Esophagus muscularis mucosa (tissue), 4 donors: ENCODE measurements at regions not wholly inside any gene's neighbourhood (a gene's known extent, or its start where the extent isn't known, plus 50 kb on each side); places are given as distances from the start of the nearest gene placed in this dataset.
"Not testable (repeated sequence)": the region's sequence is repeated elsewhere in the genome, so short reads cannot be mapped to it uniquely, and the experiment has no call there.

Source experiments
- DNase-seq: peaks from one replicate; pipeline ENCODE4 v3.0.0-alpha.2; 2017; ENCODE audit errors: extremely low spot score
- H3K27ac ChIP-seq, 4 donors: fragments of 200-600 bp; sonication (generic); replicated peaks in 1 of 4; 1 replicate in 3 of 4; 2 replicates in 1 of 4; pipeline ENCODE4 v1.5.1; 2016 to 2019; ENCODE audit warnings: mild to moderate bottlenecking in 1 of 4
- H3K27me3 ChIP-seq, 4 donors: fragments of 200-600 bp; sonication (generic); one replicate each; pipeline versions ENCODE4 v1.5.1 to v1.6.0; 2016 to 2019
- H3K36me3 ChIP-seq, 4 donors: fragments of 200-600 bp; sonication (generic); one replicate each; pipeline ENCODE4 v1.5.1; 2016 to 2019
- H3K4me1 ChIP-seq, 4 donors: fragments of 200-600 bp; sonication (generic); one replicate each; pipeline ENCODE4 v1.5.1; 2016 to 2019
- H3K4me3 ChIP-seq, 4 donors: fragments of 200-600 bp; sonication (generic); 1 replicate in 2 of 4; 2 replicates in 2 of 4; pipeline ENCODE4 v1.5.1; 2016 to 2019; ENCODE audit warnings: mild to moderate bottlenecking in 4 of 4, moderate library complexity in 1 of 4
- H3K9me3 ChIP-seq, 4 donors: fragments of 200-600 bp; sonication (generic); 1 replicate in 3 of 4; 2 replicates in 1 of 4; pipeline ENCODE4 v1.5.1; 2016 to 2019
- EP300 ChIP-seq: sonication (generic); formaldehyde crosslinking; IDR thresholded peaks from one replicate; pipeline ENCODE4 v1.6.1; 2017; ENCODE audit warnings: antibody characterized with exemption
- POLR2A ChIP-seq: fragments of 450-650 bp; IDR thresholded peaks from one replicate; pipeline ENCODE4 v1.6.1; 2017; ENCODE audit warnings: antibody characterized with exemption, moderate library complexity, mild to moderate bottlenecking, low read depth
- POLR2AphosphoS5 ChIP-seq, 2 donors: sonication (generic); formaldehyde crosslinking; IDR thresholded peaks; one replicate each; pipeline ENCODE4 v1.6.1; 2017; ENCODE audit warnings: antibody characterized with exemption in 2 of 2
- WGBS: methylation state at CpG from one replicate; pipeline ENCODE4 v1.1.5; 2018; 5-methylcytosine and 5-hydroxymethylcytosine counted together
- intact Hi-C: fragments of 100-400 bp; cut with DNase I; formaldehyde crosslinking; loops from one replicate; pipeline ENCODE4 v1.15.1; 2023
- TF ChIP-seq, protein P1 (sequence below), 3 experiments: fragments of 200-600 bp in 2 of 3; fragments of 450-650 bp in 1 of 3; sonication (generic) in 2 of 3; IDR thresholded peaks; one replicate each; pipeline ENCODE4 v1.5.1; 2017 to 2019; ENCODE audit warnings: antibody characterized with exemption in 3 of 3, mild to moderate bottlenecking in 2 of 3, moderate library complexity in 1 of 3

DNA sequence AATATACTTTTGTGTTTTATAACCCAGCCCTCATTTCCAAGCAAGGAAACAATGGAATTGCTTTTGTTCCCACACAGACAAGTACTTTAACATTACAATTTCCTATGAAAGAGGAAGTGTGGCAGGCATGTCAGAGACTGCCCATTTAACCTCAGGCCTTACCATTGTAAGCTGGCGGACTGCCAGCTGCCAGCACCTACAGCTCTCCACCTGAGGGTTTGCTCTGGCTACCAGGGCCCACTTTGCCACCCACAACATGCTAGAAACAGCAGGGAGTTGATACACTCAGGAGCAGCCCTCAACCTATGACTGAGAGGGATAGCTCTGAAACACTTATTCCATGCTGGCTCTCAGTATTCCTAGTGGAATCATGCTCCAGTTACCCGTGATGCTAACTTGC is 152.3 kb upstream of the PRDX4 start:
- no peak for DNase-seq
- Histone ChIP-seq H3K27me3 (no peaks in the 10 kb centered on the region), H3K4me1 (no peaks in the 10 kb centered on the region), H3K27ac (no peak overlapping the region), H3K9me3 (no peaks in the 10 kb centered on the region), H3K4me3 (no peak overlapping the region), H3K36me3 (no peaks in the 10 kb centered on the region)
- intact Hi-C loops: no loop called here
- no peak for TF ChIP-seq POLR2AphosphoS5 (IDR thresholded peaks at IDR 0.05)
- 72% methylated on average over 2 of the region's 2 CpGs for WGBS

DNA sequence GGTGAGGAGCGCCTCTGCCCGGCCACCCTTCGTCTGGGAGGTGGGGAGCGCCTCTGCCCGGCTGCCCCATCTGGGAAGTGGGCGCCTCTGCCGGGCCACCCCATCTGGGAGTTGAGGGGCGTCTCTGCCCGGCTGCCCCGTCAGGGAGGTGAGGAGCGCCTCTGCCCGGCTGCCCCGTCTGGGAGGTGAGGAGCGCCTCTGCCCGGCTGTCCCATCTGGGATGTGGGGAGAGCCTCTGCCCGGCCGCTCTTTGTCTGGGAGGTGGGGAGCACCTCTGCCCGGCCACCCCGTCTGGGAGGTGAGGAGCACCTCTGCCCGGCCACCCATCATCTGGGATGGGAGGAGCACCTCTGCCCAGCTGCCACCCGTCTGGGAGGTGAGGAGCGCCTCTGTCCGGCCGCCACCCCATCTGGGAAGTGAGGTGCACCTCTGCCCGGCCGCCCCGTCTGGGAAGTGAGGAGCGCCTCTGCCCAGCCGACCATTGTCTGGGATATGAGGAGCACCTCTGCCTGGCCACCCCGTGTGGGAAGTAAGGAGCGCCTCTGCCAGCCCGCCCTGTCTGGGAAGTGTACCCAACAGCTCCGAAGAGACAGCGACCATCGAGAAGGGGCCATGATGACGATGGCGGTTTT is 144.2 kb upstream of the PRDX4 start:
- H3K27me3 ChIP-seq, intact Hi-C loops, H3K4me1 ChIP-seq, DNase-seq, H3K4me3 ChIP-seq, H3K9me3 ChIP-seq, H3K27ac ChIP-seq, H3K36me3 ChIP-seq: not testable (repeated sequence)
- WGBS: 96% methylated on average over 7 of the region's 37 CpGs

DNA sequence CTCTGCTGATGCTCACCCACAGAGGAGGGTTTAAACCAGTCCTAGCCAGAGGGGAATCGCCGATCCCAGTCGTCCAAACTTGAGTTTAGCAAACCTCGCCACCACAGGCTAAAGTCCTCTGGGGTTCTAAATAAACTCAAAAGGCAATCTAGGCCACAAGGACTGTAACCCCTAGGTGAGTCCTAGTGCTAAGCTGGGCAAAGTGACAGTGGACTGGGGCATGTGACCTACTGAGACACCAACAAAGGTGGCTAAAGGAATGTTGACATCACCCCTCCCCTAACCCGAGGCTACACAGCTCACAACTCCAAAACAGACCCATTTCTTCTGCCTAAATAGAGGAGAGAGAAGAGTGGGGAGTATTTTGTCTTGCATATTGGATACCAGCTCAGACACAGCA is 142.8 kb upstream of the PRDX4 start:
- 92% methylated on average over 5 of the region's 5 CpGs for WGBS
- intact Hi-C loops: no loop called here
- H3K4me1 ChIP-seq: no peaks in the 10 kb centered on the region

DNA sequence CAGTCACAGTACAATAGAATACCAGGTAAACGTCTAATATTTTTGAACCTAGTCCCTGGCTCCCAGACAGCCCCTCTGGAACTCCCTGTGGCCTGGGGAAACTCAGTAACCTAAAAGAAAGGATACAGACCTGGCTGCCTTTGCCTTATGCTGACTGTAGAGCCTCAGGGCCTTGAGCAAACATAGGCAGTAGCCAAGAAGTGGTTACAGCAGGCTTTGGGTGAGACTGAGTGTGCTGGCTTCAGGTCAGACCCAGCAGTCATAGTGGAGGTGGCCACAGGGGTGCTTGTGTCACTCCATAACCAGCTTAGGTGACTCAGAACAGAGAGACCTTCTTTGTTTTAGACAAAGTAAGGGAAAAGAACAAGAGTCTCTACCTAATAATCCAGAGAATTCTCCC is 141.8 kb upstream of the PRDX4 start:
- Histone ChIP-seq H3K9me3 (no peaks in the 10 kb centered on the region), H3K4me3 (no peak overlapping the region), H3K27ac (no peak overlapping the region), H3K4me1 (no peaks in the 10 kb centered on the region), H3K27me3 (no peaks in the 10 kb centered on the region), H3K36me3 (no peaks in the 10 kb centered on the region)
- no peak for DNase-seq
- TF ChIP-seq POLR2AphosphoS5 (IDR thresholded peaks at IDR 0.05): no peak
- TF ChIP-seq EP300: no peak
- TF ChIP-seq, protein P1, sequence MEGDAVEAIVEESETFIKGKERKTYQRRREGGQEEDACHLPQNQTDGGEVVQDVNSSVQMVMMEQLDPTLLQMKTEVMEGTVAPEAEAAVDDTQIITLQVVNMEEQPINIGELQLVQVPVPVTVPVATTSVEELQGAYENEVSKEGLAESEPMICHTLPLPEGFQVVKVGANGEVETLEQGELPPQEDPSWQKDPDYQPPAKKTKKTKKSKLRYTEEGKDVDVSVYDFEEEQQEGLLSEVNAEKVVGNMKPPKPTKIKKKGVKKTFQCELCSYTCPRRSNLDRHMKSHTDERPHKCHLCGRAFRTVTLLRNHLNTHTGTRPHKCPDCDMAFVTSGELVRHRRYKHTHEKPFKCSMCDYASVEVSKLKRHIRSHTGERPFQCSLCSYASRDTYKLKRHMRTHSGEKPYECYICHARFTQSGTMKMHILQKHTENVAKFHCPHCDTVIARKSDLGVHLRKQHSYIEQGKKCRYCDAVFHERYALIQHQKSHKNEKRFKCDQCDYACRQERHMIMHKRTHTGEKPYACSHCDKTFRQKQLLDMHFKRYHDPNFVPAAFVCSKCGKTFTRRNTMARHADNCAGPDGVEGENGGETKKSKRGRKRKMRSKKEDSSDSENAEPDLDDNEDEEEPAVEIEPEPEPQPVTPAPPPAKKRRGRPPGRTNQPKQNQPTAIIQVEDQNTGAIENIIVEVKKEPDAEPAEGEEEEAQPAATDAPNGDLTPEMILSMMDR (IDR thresholded peaks at IDR 0.05): no peak
- TF ChIP-seq POLR2A: no peak
- 70% methylated on average over 1 of the region's 1 CpG for WGBS
- intact Hi-C loops: no loop called here

More for the DNA sequence above, 142.8 kb upstream of the PRDX4 start:
- Histone ChIP-seq H3K9me3 (no peaks in the 10 kb centered on the region), H3K36me3 (no peaks in the 10 kb centered on the region), H3K27ac (no peak overlapping the region), H3K27me3 (no peaks in the 10 kb centered on the region), H3K4me3 (no peak overlapping the region)
- TF ChIP-seq, protein P1 (IDR thresholded peaks at IDR 0.05): no peak
- TF ChIP-seq POLR2AphosphoS5 (IDR thresholded peaks at IDR 0.05) (no peak), EP300 (no peak), POLR2A (no peak)
- DNase-seq: no peak

DNA sequence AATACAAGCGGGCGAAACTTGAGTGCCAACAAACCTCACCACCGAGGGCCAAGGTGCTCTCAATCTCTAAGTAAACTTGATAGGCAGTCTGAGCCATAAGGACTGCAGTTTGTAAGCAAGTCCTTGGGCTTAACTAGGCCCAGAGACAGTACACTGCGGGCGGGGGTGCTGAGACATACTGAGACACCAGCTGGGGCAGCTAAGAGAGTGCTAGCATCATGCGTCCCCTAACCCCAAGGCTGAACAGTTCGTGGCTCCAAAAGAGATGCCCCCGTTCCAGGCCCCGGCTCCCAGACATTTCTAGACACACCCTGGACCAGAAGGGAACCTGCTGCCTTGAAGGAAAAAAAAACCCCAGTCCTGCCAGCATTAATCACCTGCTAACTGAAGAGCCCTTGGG is 126.8 kb upstream of the PRDX4 start:
- Histone ChIP-seq H3K27me3 (no peaks in the 10 kb centered on the region), H3K4me3 (no peak overlapping the region), H3K27ac (no peak overlapping the region), H3K36me3 (no peaks in the 10 kb centered on the region), H3K4me1 (no peaks in the 10 kb centered on the region), H3K9me3 (no peaks in the 10 kb centered on the region)
- TF ChIP-seq POLR2AphosphoS5 (IDR thresholded peaks at IDR 0.05): no peak
- TF ChIP-seq, protein P1 (IDR thresholded peaks at IDR 0.05): no peak
- no peak for TF ChIP-seq EP300
- WGBS: 80% methylated on average over 7 of the region's 9 CpGs
- intact Hi-C loops: no loop called here
- no peak for DNase-seq

DNA sequence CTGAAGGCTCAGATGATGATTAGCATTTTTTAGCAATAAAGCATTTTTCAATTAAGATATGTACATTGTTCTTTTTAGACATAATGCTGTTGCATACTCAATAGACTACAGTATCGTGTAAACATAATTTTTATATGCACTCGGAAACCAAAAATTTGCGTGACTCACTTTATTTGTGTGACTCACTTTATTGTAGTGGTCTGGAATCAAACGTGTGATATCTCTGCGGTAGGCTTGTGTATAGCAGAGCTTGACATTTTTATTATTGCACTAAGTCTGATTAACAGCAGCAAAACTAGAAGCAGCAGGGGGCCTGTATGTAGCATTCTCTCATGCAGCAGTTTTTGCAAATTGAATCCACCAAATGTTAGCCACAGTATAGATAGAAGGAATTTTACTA is 119.1 kb upstream of the PRDX4 start:
- intact Hi-C loops: no loop called here
- TF ChIP-seq, protein P1 (IDR thresholded peaks at IDR 0.05): no peak
- TF ChIP-seq POLR2AphosphoS5 (IDR thresholded peaks at IDR 0.05): no peak
- no peak for TF ChIP-seq EP300
- no peak for TF ChIP-seq POLR2A
- Histone ChIP-seq H3K36me3 (no peaks in the 10 kb centered on the region), H3K4me3 (no peak overlapping the region), H3K27me3 (no peaks in the 10 kb centered on the region), H3K4me1 (no peaks in the 10 kb centered on the region), H3K9me3 (no peaks in the 10 kb centered on the region), H3K27ac (no peak overlapping the region)
- 77% methylated on average over 5 of the region's 5 CpGs for whole genome bisulfite sequencing
- DNase-seq: no peak
